IPS-NIHi7 (cell line): ENCODE measurements at regions not wholly inside any gene's neighbourhood (a gene's known extent, or its start where the extent isn't known, plus 50 kb on each side); places are given as distances from the start of the nearest gene placed in this dataset.

Source experiments
- DNase-seq: peaks from one replicate; pipeline ENCODE4 v3.0.0; 2012; ENCODE audit warnings: mixed read lengths; ENCODE audit errors: extremely low spot score

GRCh38 chr13:23983671-23984070 is 86.4 kb upstream of the C1QTNF9B start:
- no peak for DNase-seq

GRCh38 chr13:23984546-23984945 is 87.2 kb upstream of the C1QTNF9B start:
- no peak for DNase-seq

DNA sequence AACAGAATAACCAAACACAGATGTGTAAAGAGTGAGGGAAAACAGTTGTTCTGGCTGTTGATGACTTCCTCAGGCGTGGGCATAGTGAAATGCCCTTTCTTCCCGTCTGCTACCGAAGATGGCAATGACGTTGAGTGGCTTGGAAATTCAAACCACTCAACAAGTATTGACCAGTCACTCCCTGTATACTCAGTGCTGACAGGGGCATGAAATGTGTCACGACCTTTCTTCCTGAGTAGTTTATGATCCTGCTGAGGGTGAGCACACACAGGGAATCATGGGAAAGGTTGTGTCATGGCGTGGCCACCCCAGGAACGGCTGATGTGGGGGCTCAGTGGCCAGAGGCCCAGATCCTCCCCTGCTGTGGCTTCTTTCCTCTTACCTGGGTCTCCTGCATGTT is 87.8 kb upstream of the C1QTNF9B start:
- no peak for DNase-seq

GRCh38 chr13:23985839-23986238 is 88.5 kb upstream of the C1QTNF9B start:
- no peak for DNase-seq

DNA sequence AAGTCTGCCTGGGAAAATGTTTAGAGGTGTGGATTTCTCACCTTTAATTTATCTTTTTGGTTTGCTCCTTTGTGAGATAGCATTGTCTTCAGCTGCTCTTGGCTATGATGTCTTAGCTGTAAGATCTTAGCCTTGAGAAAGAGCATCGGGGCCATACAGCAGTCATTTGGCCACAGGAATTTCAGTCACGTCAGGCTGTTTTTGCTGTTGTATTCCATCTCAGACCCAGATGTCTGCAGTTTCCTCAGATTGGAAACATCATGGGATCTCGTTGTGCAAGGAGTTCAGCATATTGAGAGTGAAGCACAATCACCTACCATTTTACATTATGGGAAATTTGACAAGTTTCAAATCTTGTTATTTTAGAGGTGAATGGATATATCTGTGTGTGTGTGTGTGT is 89.3 kb upstream of the C1QTNF9B start:
- no peak for DNase-seq

DNA sequence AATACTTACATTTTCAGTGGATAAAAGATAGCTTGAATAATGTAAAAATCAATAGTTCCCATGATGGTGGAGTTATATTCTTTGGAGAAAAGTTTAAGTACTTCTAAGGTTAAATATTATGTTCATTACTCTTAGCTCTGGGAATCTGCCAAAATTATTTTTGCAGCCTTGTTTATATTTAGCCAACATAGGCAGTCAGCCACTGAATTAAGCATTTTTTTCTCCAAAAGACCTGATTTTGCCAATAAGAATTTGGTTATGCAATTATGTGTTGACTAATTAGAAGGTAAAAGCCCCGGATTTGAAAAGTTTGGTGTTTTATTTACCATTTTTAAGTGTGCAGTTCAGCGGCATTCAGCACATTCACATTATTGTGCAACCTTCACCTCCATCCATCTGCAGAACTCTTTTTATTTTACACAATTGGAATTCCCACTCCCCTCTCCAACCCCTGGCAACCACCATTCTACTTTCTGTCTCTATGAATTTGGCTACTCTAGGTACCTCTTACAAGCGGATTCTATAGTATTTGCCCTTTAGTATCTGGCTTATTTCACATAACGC is 90.1 kb upstream of the C1QTNF9B start:
- no peak for DNase-seq

GRCh38 chr13:23988546-23989122 is 91.3 kb upstream of the C1QTNF9B start:
- no peak for DNase-seq

DNA sequence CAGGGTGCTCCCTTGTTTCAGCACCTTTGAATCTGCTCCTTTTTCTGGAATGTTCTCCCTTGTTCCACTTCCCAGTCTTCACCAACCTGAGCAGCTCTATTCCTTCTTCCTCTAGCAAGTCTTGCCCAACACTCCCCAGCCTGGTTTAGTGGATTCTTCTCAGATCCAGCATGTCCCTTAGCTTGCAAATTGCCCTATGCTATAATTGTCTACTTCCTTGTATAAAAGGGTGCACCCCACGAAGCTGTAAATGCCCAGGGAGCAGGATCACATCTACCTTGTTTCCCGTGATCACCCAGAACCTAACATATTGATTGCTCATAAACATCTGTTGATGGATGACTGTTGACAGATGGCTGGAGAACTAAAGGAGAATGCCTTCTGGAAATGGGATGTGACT is 93.2 kb upstream of the C1QTNF9B start:
- no peak for DNase-seq

DNA sequence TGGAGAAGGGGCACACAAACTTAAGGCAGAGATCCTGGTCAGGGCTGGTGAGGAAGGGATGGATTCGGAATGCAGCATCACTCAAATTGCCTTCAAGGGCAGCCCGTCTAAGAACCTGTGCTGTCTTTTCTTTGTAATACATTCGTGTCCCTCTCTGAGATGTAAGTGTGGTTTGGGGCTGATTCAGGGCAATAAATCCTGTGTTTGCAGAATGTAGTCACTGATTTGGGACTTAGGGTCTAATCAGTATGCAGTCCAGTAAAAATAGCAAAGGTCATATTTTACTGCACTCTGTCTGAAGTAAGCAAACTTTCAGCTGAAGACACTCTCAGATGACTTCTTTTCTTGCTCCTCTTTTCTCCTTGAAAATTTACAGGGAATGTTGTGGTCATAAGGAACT is 93.8 kb upstream of the C1QTNF9B start:
- DNase-seq, result no peak

GRCh38 chr13:23992781-23993679 is 95.7 kb upstream of the C1QTNF9B start:
- DNase-seq, result no peak

DNA sequence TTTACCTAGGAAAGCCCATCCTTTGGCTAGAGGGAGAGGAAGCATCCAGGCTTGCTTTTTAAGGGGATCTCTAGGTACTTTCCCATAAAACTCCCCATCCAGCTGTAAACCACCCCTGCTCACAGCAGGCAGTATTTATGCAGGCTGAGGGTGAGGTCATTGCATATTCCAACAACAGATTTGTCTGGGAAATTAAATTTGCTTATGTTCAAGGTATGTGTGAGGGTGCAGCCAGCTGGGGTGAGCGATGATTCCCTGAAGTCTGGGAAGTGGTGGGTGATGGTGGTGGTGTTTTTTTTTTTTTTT is 96.3 kb upstream of the C1QTNF9B start:
- DNase-seq, result no peak

GRCh38 chr13:23995283-23996073 is 98.2 kb upstream of the C1QTNF9B start:
- DNase-seq, result no peak

- no peak for DNase-seq
These were observed 99.2 kb upstream of the C1QTNF9B start for GRCh38 chr13:23996456-23996855.

- no peak for DNase-seq
These were observed 102.1 kb upstream of the C1QTNF9B start for GRCh38 chr13:23999424-23999823.

DNA sequence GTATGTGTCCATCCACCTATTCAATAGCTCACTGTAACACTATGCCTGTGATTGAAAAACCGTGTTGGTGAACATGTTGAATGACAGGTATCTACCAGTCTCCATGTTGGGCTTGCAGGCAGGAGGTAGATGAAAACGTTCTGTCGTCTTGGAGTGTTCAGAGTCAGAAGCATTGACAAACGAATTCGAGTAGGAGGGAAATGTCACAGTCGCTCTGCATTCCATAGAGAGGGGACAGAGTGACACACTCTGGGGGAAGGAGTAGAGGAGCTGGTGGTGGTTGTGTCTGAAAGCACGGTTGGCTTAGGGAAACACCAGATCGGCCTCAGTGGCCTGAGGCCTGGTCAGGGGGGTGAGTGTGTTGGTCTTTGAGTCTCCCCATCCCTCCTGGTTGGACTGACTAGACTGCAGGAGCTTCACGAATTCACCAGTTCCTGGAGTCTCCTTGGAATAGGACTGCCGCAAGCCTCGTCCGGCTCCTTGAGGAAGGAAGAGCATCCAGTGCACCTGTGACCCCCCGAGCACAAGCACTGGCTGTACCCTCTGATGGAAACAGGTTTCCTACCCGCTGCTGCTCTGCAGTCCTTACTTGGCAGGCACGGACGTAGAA is 105.0 kb upstream of the C1QTNF9B start:
- no peak for DNase-seq

DNA sequence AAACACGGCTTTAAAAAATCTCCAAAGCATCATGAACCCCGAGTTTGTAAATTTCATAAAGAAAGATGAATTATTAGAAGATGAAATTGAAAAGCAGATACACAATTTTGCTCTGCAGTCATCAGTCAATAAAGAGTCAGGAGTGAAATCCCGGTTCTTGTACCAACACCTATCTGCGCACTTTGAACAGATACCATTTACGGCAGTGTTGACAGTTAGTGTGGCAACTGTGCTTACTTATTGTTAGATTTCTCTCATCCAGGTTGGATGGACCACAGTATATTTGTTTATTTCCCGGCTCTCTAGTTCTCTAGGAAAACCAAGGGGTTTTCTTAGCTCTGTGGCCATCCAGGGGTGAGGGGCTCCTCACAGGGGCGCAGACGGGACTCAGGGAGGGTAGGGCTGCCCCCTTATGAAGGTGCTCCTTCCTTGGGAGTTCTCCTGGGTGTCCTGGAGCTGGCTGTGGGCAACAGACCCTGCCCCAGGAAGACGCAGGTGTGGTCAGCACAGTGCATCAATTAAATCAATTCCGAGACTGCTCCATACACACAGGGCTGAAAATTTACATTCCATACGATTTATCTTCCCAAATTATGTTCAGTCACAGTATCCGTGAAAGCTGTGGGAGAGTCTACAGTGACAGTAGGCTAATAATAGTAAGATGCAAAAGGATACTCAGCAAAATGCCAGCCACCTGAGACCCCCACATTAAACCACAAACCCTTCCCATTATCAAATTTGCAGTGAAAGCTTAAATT is 107.0 kb upstream of the C1QTNF9B start:
- no peak for DNase-seq

GRCh38 chr13:24004971-24005370 is 107.7 kb upstream of the C1QTNF9B start:
- DNase-seq, result no peak

DNA sequence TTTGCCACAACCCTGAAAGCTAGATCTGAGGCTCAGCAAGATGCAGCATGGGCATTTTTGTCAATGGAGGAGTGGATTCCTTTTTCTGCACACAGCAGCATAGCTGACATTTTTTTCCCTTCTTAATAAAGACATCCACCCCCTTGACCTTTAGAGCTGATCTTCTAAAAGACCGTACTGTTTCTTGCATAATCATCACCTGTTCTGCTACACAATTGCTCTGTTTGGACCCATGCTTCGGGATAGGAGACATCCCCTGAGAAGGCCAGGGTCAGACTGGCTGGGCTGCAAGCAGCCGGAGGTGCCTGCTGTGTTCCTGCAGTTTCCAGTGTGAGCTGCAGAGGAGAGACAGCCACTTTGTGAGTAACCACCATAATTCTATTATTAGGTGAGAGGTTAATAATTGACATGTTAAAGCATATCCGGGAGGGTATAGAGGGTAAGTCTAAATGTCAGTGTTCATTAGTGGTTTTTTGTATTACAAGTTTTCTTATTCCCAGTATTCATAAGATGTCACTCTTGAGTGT is 108.5 kb upstream of the C1QTNF9B start:
- no peak for DNase-seq

DNA sequence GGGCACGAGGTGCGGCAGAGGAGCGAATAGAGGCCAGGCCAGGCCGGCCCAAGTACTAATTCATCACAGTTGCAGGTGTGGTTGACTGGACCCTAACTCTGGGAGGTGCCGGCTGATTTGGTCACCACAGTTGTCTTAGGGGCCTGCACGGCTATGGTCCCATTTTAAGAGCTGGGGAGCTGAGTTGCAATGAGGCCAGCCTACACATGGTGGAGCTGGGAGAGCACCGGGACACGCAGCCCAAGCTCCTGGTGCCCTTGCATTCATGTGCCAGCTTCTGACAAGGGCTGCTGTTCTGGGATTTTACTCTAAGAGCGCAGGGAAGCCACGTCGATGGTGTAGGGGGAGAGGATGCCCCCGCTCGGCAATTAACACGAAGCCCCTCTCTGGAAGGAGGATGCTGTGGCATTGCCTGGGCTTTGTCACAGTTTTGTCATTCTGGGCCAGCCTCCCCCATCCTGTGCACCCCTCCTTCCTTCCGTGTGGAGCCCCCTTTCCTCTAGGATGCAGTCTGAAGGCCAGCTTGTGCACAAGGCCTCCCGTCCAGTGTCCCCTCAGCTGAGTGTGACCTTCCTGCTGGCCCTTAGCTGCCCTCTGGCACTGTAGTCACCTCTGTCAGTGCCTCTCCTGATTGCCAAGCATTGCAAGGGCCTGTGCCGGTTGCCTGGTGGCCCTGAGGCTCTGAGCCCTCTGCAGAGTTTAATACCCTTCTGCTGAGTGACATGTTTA is 109.4 kb upstream of the C1QTNF9B start:
- DNase-seq, result no peak

GRCh38 chr13:24007979-24008620 is 110.8 kb upstream of the C1QTNF9B start:
- DNase-seq, result no peak
